Memory B cell (primary cell): ENCODE measurements at regions not wholly inside any gene's neighbourhood (a gene's known extent, or its start where the extent isn't known, plus 50 kb on each side); places are given as distances from the start of the nearest gene placed in this dataset.
"Not testable (repeated sequence)": the region's sequence is repeated elsewhere in the genome, so short reads cannot be mapped to it uniquely, and the experiment has no call there.

Experiments used
- ATAC-seq: fragments of 150-1000 bp; cut with Tn5 transposase; 2 replicates; pipeline ENCODE4 v1.10.0; 2021; ENCODE audit warnings: low read depth, mild to moderate bottlenecking, moderate library complexity
- DNase-seq, 2 donors: peaks; one replicate each; pipeline ENCODE4 v3.0.0; 2022; ENCODE audit warnings: low spot score in 2 of 2
- H3K27ac Mint-ChIP-seq: one replicate; pipeline ENCODE4 v1.8.0; 2022; ENCODE audit warnings: mild to moderate bottlenecking, moderate library complexity, mixed read lengths
- H3K27me3 Mint-ChIP-seq: one replicate; pipeline ENCODE4 v1.8.0; 2022; ENCODE audit warnings: mixed read lengths
- H3K36me3 Mint-ChIP-seq: one replicate; pipeline ENCODE4 v1.8.0; 2022; ENCODE audit warnings: mild to moderate bottlenecking, mixed read lengths
- H3K4me1 Mint-ChIP-seq: one replicate; pipeline ENCODE4 v1.8.0; 2022; ENCODE audit warnings: mixed read lengths
- H3K4me3 Mint-ChIP-seq: one replicate; pipeline ENCODE4 v1.8.0; 2022; ENCODE audit warnings: mild to moderate bottlenecking, moderate library complexity, mixed read lengths
- H3K9me3 Mint-ChIP-seq: one replicate; pipeline ENCODE4 v1.8.0; 2022; ENCODE audit warnings: mixed read lengths

DNA sequence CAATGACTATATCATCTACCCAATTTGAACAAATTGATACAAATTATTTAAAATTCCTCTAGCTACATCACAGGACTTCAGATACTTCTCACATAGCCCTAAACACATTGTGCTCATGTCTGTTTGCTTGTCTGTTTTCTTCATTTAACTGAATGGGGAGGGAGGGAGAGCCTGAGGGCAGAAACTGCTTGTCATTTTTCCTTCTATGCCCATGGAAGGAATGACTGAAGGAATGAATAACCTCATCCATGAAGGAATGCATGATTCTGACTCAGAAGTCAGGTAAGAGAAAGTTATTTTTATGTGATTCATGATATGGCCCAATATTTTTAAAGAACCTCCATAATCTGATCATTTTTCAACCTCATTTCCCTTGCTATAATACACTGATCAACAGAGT lies 418.0 kb upstream of the PITX2 start:
- Mint-ChIP-seq H3K36me3 (no peaks in the 10 kb centered on the region), H3K4me3 (no peak overlapping the region), H3K27me3 (no peaks in the 10 kb centered on the region), H3K4me1 (no peaks in the 10 kb centered on the region), H3K27ac (no peak overlapping the region), H3K9me3 (no peaks in the 10 kb centered on the region)
- no peak for DNase-seq
- no peak for ATAC-seq

- Mint-ChIP-seq H3K9me3 (no peaks in the 10 kb centered on the region), H3K27ac (no peak overlapping the region), H3K4me1 (no peaks in the 10 kb centered on the region), H3K4me3 (no peak overlapping the region), H3K27me3 (no peaks in the 10 kb centered on the region), H3K36me3 (no peaks in the 10 kb centered on the region)
- no peak for DNase-seq
- ATAC-seq, result no peak
Measured at GRCh38 chr4:111043286-111043685, 420.4 kb upstream of the PITX2 start.

GRCh38 chr4:111045992-111046391 lies 423.1 kb upstream of the PITX2 start:
- H3K27ac Mint-ChIP-seq, result no peak overlapping the region
- DNase-seq, result no peak
- H3K4me1 Mint-ChIP-seq, result no peaks in the 10 kb centered on the region
- no peak overlapping the region for H3K4me3 Mint-ChIP-seq
- H3K9me3 Mint-ChIP-seq, result peaks cover 2% of the 10 kb centered on the region
- H3K27me3 Mint-ChIP-seq, result no peaks in the 10 kb centered on the region
- H3K36me3 Mint-ChIP-seq, result no peaks in the 10 kb centered on the region
- ATAC-seq, result no peak

DNA sequence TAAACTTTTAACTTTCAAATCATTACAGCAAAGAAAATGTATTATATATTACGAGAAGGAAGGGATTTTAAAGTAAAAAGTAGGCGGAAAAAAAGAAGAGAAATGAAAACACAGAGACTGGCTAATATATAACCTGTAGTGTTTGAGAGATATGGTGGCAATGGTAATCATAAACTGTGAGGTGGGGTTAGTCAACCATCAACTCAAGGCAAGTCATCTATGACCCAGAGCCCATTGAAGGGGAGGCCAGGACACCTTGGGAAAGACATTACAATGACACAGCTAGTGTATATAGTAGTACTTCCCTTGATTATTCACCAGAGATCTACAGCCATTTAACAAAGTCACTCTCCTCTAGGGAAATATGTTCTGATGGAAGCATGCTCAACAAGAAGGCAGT lies 423.9 kb upstream of the PITX2 start:
- Mint-ChIP-seq H3K27ac (no peak overlapping the region), H3K4me3 (no peak overlapping the region), H3K4me1 (no peaks in the 10 kb centered on the region), H3K36me3 (no peaks in the 10 kb centered on the region), H3K9me3 (peaks cover 3% of the 10 kb centered on the region), H3K27me3 (no peaks in the 10 kb centered on the region)
- DNase-seq (no peak), ATAC-seq (no peak)

GRCh38 chr4:111048316-111048715 lies 425.4 kb upstream of the PITX2 start:
- Mint-ChIP-seq H3K4me3 (no peak overlapping the region), H3K36me3 (no peaks in the 10 kb centered on the region), H3K27me3 (no peaks in the 10 kb centered on the region), H3K27ac (no peak overlapping the region), H3K9me3 (peaks cover 3% of the 10 kb centered on the region), H3K4me1 (no peaks in the 10 kb centered on the region)
- DNase-seq, result no peak
- no peak for ATAC-seq

- H3K27me3 Mint-ChIP-seq, result no peaks in the 10 kb centered on the region
- H3K4me1 Mint-ChIP-seq, result no peaks in the 10 kb centered on the region
- no peaks in the 10 kb centered on the region for H3K9me3 Mint-ChIP-seq
- DNase-seq (no peak), ATAC-seq (no peak)
- H3K36me3 Mint-ChIP-seq, result no peaks in the 10 kb centered on the region
- no peak overlapping the region for H3K4me3 Mint-ChIP-seq
- H3K27ac Mint-ChIP-seq, result no peak overlapping the region
Measured at GRCh38 chr4:111064342-111064993, 441.6 kb upstream of the PITX2 start.

GRCh38 chr4:111066001-111066400 lies 443.1 kb upstream of the PITX2 start:
- Mint-ChIP-seq H3K9me3 (no peaks in the 10 kb centered on the region), H3K4me3 (no peak overlapping the region), H3K4me1 (no peaks in the 10 kb centered on the region), H3K36me3 (no peaks in the 10 kb centered on the region), H3K27ac (no peak overlapping the region), H3K27me3 (no peaks in the 10 kb centered on the region)
- DNase-seq (no peak), ATAC-seq (no peak)

DNA sequence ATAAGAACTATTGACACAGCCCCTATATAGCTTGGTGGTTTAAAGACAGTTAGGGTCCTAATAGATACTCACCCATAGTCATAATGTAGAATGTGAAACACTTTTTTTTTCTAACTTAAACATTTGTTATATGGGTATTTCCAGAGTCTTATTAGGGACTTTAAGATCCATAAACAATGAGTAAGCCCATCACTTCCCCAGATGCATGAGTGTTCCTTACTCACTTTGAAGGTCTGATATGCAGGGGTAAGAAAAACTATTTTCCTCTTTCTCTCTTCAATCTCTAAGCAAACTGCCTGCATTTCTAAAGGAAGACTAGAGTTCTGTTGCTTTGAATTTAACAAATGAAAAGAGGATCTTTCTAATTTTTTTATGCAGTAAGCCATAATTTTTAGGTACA lies 443.6 kb upstream of the PITX2 start:
- Mint-ChIP-seq H3K27ac (no peak overlapping the region), H3K4me1 (no peaks in the 10 kb centered on the region)

GRCh38 chr4:111066887-111067286 lies 444.0 kb upstream of the PITX2 start:
- no peaks in the 10 kb centered on the region for H3K27me3 Mint-ChIP-seq
- H3K4me3 Mint-ChIP-seq, result no peak overlapping the region
- no peaks in the 10 kb centered on the region for H3K36me3 Mint-ChIP-seq
- ATAC-seq (no peak), DNase-seq (no peak)
- no peaks in the 10 kb centered on the region for H3K9me3 Mint-ChIP-seq
- H3K27ac Mint-ChIP-seq, result no peak overlapping the region
- H3K4me1 Mint-ChIP-seq, result no peaks in the 10 kb centered on the region

More for the DNA sequence above, 443.6 kb upstream of the PITX2 start:
- DNase-seq (no peak), ATAC-seq (no peak)
- Mint-ChIP-seq H3K9me3 (no peaks in the 10 kb centered on the region), H3K36me3 (no peaks in the 10 kb centered on the region), H3K27me3 (no peaks in the 10 kb centered on the region), H3K4me3 (no peak overlapping the region)

DNA sequence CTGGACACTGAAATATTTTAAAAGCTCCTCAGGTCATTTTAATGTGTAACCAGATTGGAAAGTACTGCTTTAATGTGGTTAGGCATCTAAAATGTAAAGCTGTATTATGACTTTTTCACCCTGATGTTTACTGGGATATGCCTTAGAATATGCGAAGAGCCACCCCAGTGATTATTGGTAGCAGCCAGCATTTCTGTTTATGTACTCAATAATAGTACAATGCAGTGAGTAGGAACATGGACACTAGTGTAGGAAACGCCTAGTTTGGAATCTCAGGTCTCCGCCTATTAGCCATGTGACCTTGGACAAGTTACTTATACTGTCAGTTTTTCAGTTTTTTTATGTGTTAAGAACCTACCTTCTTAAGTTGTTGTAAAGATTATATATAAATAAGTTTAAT lies 446.0 kb upstream of the PITX2 start:
- Mint-ChIP-seq H3K27me3 (no peaks in the 10 kb centered on the region), H3K4me1 (no peaks in the 10 kb centered on the region), H3K9me3 (no peaks in the 10 kb centered on the region), H3K27ac (no peak overlapping the region), H3K4me3 (no peak overlapping the region), H3K36me3 (no peaks in the 10 kb centered on the region)
- no peak for DNase-seq
- no peak for ATAC-seq

DNA sequence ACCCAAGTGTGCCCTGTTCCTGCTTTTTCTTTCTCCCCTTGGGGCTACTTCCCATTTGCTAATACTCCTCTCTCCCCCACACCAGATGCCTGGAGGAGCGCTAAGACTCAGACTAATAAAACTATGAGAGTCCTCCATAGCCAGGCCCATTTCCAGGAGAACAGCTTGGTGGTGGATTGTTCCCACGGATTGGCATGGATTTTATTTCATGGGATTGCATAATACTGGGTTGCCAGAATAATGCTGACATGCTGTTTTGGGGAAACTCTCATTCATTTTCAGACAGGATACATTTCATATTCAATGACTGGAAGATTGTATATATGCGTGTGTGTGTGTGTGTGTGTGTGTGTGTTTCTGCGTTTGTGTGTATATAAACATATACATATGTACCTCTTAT lies 447.5 kb upstream of the PITX2 start:
- H3K4me3 Mint-ChIP-seq, result no peak overlapping the region
- H3K9me3 Mint-ChIP-seq, result no peaks in the 10 kb centered on the region
- H3K4me1 Mint-ChIP-seq, result no peaks in the 10 kb centered on the region
- H3K36me3 Mint-ChIP-seq, result no peaks in the 10 kb centered on the region
- H3K27ac Mint-ChIP-seq, result no peak overlapping the region
- no peaks in the 10 kb centered on the region for H3K27me3 Mint-ChIP-seq
- ATAC-seq (no peak), DNase-seq (no peak)

- no peak overlapping the region for H3K4me3 Mint-ChIP-seq
- H3K9me3 Mint-ChIP-seq, result peaks cover 5% of the 10 kb centered on the region
- H3K27me3 Mint-ChIP-seq, result no peaks in the 10 kb centered on the region
- no peaks in the 10 kb centered on the region for H3K36me3 Mint-ChIP-seq
- H3K27ac Mint-ChIP-seq, result no peak overlapping the region
- DNase-seq (no peak), ATAC-seq (no peak)
- H3K4me1 Mint-ChIP-seq, result no peaks in the 10 kb centered on the region
Measured at GRCh38 chr4:111074523-111075114, 451.7 kb upstream of the PITX2 start.

- not testable (repeated sequence) for ATAC-seq, DNase-seq, H3K36me3 Mint-ChIP-seq, H3K4me3 Mint-ChIP-seq, H3K4me1 Mint-ChIP-seq, H3K27ac Mint-ChIP-seq, H3K27me3 Mint-ChIP-seq
- peaks cover 11% of the 10 kb centered on the region for H3K9me3 Mint-ChIP-seq
Measured at GRCh38 chr4:111076299-111076698, 453.4 kb upstream of the PITX2 start.

DNA sequence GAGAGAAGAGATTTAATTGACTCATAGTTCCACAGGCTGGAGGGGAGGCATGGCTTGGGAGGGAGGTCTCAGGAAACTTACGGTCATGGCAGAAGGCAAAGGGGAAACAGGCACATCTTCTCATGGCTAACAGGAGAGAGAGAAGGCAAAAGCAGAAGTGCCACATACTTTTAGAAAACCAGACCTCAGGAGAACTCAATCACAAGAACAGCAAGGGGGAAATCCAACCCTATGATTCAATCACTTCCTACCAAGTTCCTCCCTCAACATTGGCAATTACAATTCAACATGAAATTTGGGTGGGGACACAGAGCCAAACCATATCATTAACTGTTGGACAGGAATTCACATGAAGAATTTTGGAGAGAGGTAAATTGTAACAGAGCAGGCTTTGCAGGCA lies 485.3 kb upstream of the PITX2 start:
- Mint-ChIP-seq H3K27ac (no peak overlapping the region), H3K4me1 (no peaks in the 10 kb centered on the region), H3K4me3 (no peak overlapping the region), H3K36me3 (no peaks in the 10 kb centered on the region), H3K27me3 (no peaks in the 10 kb centered on the region), H3K9me3 (no peaks in the 10 kb centered on the region)
- no peak for ATAC-seq
- no peak for DNase-seq

- H3K4me3 Mint-ChIP-seq, result no peak overlapping the region
- DNase-seq (no peak), ATAC-seq (no peak)
- no peaks in the 10 kb centered on the region for H3K36me3 Mint-ChIP-seq
- peaks cover 1% of the 10 kb centered on the region for H3K9me3 Mint-ChIP-seq
- no peak overlapping the region for H3K27ac Mint-ChIP-seq
- no peaks in the 10 kb centered on the region for H3K27me3 Mint-ChIP-seq
- no peaks in the 10 kb centered on the region for H3K4me1 Mint-ChIP-seq
Measured at GRCh38 chr4:111113591-111113990, 490.7 kb upstream of the PITX2 start.
